Inferior parietal cortex (tissue), 1 donor: ENCODE measurements at regions not wholly inside any gene's neighbourhood (a gene's known extent, or its start where the extent isn't known, plus 50 kb on each side); places are given as distances from the start of the nearest gene placed in this dataset.
"Not testable (repeated sequence)": the region's sequence is repeated elsewhere in the genome, so short reads cannot be mapped to it uniquely, and the experiment has no call there.

Experiments
- DNase-seq: peaks from one replicate; pipeline ENCODE4 v3.0.0-alpha.2; 2016; ENCODE audit errors: extremely low spot score

DNA sequence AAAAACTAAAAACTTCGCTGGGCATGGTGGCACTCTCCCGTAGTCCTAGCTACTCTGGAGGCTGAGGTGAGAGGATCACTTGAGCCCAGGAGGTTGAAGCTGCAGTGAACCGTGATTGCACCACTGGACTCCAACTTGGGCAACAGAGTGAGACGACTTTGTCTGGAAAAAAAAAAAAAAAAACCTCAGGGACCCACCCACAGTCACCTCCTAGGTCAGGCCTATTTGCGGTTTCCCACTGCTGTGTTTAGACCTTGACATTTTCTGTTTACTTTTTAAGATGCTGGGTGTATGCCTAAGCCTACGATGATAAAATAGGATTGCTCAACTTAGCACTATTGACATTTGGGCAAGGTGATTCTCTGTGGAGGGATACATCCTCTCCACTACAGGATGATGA is 197.4 kb upstream of the TBL1X start:
- DNase-seq = no peak

DNA sequence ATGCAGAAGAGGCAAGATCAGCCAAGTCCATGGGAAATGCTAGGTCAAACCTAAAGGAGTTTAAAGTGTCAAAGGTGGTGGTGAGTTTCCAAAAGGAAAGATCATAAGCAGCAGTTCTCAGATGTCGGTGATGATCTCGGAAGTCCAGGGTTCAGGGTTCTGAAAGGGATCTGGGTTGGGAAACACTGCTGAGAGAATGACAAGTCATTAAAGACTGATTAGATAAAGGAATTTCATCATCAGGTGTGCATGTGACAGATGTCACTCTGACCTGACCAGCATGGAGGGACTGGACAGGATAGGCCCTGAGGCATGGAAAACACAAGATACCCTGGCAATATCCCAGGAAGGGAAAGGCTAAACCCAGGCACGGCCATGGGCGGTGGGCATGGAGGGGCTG is 195.7 kb upstream of the TBL1X start:
- DNase-seq = no peak

DNA sequence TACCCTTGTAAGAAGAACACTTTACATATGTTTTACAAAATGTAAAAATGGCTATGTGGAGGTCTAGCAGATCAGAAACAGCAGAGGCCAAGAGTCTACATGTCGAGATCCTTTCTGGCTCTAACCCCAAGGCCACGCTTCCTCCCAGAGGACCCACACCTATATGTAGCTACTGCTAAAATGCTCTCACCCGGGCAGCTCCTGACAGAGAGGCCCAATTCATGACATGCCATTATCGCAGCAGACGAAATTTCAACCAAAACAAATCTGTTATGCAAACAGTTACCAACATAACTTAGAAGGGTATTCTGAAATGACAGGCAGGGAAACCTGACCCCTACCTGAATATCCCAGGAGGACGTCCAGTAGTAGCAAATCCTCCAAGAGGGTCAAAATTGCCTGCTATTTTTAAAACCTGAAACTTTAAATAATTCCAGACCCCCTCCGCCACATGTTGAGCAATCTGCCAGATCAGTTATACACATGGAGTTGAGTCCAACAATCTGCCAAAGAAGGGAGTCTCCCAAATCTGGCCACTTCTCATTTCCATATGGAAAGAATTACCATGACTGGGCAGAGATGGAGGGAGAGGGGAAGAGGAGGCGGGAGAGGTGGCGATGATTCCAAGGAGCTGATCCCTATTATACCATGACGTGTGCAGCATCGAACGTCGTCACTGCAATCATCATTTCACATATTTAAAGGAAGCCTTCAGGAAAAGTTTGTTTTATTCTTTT is 192.9 kb upstream of the TBL1X start:
- no peak for DNase-seq

DNA sequence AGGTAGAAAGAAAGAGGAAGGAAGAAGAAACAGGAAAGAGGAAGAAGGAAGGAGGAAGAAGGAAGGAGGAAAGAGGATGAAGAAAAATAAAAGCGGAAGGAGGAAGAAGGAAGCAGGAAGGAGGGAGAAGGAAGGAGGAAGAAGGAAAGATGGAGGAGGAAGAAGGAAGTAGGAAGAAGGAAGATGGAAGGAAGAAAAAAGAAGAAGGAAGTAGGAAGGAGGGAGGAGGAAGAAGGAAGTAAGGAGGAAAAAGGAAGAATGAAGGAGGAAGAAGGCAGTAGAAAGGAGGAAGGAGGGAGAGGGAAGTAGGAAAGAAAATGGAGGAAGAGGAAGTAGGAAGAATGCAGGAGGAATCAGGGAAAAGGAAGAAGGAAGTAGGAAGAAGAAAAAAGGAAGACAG is 191.1 kb upstream of the TBL1X start:
- DNase-seq = no peak

DNA sequence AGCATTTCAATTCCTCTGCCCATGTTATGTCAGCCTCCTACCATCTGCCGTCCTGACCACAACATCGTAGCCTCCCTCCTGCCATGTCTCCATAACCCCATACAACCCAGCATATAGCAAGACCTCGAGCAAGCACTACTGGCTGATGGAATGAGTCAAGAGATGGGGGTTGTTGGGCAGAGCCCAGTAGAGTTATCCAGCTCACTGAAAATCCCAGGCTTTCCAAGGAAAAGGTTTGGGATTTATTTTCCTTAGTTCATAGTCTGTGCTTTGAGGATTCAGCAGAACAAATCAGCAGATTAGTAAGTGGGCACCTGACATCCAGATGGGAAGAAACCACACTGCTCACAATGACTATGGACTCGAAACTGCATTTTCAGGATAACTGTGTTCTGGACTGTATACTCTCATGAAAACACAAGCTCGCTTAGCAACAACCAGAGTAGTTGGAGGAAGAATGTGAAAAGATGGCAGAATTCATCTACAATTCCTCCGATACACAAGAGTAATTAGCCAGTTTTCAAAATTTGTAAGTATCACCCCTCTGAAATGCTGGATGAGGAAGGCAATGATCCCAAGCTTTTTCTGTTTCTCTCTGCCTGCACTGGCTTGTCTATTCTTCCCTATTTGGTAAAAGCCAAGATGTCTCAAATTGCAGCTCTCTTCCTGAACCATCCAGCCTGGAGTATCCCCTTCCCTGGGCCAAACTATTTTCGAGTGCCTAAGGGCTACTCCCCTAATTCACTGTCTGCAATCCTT is 186.2 kb upstream of the TBL1X start:
- no peak for DNase-seq

DNA sequence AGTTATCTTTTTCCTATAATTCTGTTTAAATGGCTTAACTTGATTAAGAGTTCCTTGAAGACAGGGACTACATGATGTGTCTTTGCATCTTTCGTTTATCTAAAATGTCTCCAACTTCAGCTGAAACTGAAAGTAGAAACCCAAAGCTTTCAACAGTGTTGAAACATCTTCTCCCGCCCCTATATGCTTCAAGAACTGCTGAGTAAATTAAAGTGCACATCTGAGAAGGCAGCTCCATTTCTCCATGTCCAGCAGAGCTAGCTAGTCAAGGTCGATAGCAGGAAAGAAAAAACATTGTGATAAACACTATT is 185.7 kb upstream of the TBL1X start:
- no peak for DNase-seq

DNA sequence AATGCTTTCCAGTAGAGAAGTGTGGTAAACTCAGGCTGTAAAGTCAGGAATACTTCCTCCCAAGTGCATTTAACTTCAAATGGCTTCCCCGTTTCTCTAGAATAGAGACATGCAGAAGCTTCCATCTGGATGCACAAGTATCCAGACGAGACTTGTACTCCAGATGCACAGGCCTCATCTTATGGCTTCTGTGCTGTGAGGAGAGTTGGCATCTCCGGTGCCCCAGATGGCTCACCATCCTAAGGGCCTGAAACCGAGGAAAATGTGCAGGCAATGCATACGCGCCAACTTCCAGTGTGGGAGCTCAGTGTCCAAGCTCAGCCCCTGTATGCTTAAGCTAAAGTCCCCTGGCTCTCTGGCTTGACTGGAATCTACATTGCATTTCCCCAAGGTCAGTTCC is 184.0 kb upstream of the TBL1X start:
- DNase-seq = no peak

DNA sequence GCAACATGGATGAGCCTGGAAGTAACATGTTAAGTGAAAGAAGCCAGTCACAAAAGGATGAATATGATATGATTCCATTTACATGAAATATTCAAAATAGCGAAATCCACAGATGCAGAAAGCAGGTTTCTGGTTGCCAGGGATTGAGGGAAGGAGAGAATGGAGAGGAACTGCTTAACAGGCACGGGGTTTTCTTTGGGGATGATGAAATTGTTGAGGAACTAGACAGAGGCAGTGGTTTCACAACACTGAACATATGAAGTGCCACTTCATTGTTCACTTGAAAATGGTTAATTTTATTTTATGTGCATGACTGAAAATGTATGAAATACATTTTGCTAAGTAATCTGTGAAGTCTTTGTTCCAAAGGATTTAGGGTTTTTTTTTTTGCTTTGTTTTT is 182.5 kb upstream of the TBL1X start:
- no peak for DNase-seq

DNA sequence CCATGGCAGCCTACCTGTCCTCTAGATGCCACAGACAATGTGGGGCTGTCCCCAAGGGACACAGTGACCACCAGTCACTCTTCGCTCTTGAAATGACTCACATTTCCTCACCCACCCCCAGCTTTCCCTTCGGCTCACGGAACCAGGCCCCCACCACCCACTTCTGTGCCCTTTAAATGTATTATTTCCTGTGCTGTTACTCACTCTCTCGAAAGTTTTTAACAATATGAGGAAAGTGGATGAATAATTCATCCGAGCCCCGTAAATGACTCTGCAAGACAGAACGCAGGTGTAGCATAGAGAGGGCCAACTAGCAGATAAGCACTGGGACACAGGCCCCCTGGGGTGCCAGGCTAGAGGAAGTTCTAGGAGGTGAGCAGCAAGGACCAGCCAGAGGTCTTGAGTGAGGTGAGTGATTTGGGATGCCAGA is 179.5 kb upstream of the TBL1X start:
- no peak for DNase-seq

DNA sequence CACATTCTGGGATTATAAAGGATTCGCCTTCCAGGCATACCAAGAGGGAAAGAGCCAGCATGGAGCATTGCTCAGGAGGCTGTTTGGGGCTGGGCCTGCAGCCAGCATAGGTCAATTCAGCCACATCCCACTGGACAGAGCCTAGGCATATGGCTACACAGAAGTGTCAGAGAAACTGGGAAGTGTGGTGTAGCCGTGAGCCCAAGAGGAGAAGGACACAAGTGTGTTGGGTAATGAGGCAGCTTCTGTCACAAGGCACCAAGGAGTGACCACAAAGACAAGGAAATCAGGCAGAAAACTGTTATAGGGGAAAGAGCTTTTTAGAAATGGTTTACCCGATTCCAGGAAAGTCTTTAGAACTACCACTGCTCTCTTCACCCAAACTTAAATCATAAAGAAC is 178.6 kb upstream of the TBL1X start:
- DNase-seq = no peak

DNA sequence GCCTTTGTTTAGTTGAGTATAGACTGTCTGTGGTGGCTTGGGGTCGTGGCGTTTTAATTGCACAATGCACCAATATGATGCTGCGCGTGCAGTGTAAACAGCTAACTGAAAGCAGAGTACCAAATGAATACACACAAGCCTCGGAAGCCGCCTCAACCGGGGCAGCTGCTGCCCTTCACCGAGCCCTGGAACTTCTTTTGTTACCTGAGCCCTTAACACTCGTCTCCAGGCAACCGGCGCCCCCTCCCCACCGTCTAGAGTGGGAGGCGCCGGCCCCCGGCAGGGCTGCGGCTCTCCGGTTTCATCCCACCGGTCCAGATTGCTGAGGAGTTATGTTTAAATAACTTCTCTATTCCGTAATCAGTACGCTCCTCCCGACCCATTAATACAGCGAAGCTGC is 173.2 kb upstream of the TBL1X start:
- no peak for DNase-seq

DNA sequence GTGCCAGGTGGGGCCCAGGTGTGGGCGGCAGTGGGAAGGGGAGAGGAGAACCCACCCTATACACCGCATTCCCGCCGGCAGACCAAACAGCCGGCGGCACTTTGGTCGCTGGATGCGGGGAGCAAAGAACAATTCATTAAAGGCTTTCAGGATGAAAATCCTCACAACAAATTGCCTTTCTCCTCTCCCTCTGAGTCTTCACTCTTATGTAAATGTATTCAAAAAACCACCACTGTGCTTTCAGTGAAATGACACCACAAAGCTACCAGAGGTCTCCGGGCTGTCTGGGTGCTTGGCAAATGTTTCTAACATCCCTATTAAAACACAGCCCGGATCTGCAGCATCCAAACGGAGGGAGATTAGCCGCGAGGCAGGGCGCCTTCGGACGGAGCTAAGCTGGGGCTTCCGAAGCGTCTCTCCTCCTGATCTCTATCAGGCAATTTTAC is 171.8 kb upstream of the TBL1X start:
- no peak for DNase-seq

DNA sequence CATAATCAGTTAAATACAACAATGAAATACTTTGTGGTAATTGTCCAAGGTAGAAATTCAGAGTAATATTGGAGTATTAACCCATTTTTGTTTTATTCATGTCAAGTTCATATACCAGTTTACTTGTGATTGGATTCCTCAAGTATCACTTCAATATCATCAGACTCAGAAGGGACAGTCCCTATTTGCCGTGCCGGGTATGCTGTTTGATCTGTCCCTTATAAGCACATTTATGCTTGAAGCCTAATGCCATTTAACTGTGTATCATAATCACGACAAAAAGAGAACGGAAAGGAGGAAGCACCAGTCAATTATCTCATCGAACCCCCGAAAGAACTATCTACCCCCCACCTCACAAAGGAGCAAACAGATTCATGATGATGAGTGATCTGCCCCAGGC is 171.0 kb upstream of the TBL1X start:
- no peak for DNase-seq

DNA sequence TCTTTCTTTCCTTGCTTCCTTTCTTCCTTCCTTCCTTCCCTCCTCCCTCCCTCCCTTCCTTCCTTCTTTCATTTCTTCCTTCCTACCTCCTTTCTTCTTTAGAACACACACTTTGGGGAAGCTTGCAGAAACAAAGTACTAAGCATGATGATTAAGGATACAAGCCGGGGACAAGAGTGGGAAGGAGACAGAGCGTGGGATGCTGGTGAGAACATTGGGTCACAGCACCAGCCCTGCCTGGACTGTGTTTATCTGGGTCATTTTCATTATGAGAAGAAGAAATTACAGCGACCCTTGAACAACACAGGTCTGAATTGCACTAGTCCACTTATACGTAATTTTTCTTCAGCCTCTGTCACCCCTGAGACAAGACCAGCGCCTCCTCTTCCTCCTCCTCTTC is 169.3 kb upstream of the TBL1X start:
- no peak for DNase-seq

DNA sequence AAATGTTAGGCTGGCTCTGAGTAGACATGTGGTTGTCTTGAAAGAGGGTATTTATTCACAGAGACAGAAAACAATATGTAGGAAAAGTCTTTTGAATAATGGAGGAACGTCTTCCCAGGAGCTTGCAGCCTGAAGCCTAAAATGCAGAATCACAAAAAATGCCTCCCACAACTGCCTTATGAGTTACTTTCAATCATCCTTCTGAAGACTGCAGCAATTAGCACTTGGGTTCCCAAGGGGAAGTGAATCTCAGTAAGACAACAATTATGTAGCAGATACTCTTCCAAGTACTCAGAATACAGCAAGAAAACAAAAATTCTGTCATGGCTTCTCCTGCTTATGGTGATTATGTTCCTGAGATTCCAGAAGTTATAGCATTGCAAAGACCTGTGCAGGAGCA is 166.6 kb upstream of the TBL1X start:
- no peak for DNase-seq

DNA sequence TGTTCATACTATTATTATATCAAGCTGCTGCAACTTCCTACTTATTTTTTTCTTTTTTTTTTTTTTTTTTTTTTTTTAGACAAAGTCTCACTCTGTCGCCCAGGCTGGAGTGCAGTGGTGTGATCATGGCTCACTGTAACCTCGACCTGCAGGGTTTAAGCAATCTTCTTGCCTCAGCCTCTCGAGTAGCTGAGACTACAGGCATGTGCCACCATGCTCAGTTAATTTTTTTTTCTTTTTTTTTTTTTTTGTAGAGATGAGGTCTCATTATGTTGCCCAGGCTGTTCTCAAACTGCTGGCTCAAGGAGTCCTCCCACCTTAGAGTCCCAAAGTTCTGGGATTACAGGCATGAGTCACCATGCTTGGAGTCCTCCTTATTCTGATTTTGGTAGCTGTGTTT is 165.2 kb upstream of the TBL1X start:
- DNase-seq = not testable (repeated sequence)

DNA sequence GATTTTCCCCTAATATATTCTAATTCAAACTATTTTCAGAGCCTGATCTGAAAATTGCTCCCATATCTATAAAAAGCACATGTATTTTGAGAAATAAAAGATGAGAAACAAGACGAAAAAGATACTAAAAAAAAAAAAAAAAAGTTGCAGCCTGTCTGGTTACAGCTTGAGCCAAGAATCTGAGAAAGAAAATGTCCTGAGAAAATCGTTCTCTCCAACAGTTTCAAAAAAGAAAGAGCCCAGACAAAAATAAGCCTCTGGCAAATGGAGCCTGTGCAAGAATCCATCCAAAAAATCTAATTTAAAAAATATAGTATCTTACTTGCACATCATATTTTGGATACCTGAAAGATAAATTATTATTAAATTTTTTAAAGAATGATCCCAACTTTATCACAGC is 163.0 kb upstream of the TBL1X start:
- DNase-seq = peak; percentile 10

DNA sequence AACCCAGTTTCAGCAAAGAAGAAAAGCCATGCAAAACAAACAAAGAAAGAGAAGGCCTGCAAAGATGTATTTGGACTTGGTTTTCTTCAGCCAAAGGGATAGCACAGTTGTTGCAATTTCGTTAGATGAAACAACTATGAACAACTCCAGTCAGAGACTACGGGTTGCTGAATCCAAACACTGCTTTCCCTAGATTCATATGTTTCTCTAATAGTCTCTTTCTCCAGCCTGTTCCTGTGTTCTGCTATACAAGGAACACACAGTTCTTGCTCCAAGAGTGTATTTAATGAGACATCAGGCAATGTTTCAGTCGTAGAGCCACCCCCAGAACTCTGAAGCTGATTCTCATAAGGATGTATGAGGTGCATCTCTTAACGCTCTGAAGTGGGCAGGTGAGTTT is 162.5 kb upstream of the TBL1X start:
- DNase-seq = peak; percentile 17

DNA sequence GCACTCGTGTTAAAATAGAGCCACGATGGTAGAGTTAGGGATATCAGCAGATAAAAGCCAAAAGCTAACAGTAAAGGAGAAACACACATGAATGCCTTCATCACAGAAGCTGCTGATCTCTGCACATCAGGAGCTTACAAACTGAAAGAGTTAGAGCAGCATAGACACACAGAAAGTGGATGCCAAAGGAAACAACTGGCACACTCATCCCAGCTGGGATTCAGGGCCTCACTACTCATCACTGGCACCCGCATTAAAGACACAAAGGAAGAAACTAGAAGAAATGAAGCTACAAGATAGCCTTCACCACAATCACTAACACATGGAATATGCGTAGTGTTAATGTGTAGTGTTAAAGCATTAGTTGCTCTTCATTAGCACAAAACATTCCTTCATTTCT is 156.4 kb upstream of the TBL1X start:
- DNase-seq = no peak

DNA sequence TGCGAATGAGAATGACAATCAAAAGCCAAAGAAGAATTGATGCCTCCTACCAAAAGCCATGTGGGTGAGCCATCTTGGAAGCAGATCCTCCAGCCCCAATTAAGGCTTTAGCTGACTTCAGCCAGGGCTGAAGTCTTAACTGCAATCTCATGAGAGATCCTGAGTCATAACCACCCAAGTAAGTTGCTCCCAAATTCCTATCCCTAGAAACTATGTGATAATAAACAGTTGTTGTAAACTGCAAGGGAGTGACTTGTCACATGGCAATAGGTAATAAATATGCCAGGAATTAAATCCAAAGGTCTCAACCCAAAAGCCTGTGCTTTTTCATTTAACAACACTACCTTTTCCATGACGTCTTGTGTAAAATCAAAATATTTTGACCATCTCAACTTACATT is 154.2 kb upstream of the TBL1X start:
- DNase-seq = no peak

DNA sequence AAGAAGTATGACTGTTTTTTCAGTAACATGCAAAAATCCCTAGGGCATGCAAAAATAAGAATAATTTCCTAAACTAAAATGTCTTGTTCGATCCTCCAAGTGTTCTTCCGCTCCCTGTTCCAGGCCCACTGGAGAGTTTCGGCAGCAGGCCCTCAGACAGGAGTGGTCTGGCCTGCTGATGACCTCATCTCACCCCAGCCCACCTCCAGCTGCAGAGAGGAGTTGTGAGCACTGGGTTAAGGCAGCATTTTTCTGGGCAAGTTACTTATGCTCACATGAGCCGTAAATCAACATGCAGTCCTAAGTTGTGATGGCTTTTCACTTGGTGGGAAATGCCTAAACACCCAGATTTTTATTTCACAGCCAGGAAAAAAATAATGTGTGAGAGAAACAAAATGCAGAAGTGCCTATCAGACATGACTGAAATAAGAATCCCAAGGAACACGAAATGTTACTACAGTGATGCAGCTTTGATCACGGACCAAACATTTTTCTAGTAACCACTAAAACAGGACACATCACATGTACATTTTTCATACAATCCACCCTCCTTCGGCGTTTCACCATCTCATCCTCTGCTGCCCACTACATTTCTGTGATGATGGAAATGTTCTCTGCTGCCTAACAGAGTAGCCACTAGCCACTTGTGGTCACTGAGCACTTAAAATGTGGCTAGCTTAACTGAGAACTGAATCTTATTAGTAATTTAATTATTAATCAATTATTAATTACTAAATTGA is 153.3 kb upstream of the TBL1X start:
- no peak for DNase-seq

DNA sequence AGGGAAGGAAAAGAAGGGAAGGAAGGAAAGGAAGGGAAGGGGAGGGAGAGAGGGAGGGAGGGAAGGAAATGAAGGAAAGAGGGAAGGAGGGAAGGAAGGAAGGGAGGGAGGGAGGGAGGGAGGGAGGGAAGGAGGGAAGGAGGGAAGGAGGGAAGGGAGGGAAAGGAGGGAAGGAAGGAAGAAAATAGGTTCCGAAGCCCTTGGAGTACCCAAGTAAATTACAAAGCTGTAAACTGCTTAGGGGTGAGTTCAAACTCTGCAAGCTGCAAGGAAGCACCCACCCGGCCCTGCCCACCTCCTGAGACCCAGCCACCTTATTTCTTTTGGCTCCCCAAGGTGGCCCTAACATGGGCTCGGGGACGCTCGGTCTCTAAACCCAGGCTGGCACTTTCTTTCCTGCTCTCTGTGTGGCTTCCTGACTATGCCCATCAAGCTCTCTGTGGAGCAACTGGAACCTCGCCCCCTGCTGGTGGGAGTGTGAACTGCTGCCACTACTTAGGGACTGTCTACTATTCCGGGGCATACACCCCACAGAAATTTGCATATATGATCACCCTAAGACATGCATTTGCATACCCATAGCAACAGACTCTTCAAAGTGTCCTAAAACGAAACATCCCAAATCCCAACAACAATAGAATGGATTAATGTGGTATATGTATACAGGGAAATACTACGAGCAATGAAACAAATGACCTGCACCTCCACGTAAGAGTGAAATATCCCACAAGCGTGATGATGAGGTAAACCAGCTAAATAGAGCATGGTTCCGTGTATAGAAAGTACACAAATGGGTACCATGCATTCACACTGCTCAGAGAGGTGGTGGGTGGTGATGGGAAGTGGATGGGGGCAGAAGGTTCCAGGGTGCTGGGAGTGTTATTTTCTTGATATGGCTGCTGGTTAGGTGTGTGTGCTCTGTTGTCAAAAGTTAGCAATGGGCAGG is 151.7 kb upstream of the TBL1X start:
- DNase-seq = no peak
